ENCODE measurements at regions not wholly inside any gene's neighbourhood (a gene's known extent, or its start where the extent isn't known, plus 50 kb on each side); places are given as distances from the start of the nearest gene placed in this dataset.

DNA sequence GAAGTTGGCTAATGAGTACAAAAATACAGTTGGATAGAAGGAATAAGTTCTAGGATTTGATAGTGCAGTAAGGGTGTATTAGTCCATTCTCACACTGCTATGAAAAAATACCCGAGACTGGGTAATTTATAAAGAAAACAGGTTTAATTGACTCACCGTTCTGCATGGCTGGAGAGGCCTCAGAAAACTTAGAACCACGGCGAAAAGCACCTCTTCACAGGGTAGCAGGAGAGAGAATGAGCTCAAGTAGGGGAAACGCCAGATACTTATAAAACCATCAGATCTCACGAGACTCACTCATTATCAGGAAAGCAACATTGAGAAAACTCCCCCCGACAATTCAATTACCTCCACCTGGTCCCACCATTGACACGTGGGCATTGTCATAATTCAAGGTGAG, 483.3 kb downstream of the TUSC7 start:
- no peaks in the 10 kb centered on the region for H3K4me1 Mint-ChIP-seq (ENCODE audit: unreplicated experiment)

DNA sequence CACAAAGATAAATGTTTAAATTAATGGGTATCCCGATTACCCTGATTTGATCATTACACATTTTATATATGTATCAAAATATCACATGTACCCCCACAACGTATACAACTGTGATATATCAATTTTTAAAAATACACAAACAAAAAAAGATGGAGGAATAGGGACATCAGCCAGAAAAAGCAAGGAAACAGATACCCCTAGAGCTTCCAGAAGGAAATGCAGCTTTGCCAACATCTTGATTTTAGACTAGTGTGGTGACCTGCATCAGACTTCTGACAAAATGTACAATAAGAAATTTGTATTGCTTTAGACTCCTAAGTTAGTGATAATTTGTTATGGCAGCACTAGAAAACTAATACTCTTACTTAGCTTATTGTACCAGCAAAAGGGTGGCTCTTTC, 483.8 kb downstream of the TUSC7 start:
- TF ChIP-seq, protein P1, sequence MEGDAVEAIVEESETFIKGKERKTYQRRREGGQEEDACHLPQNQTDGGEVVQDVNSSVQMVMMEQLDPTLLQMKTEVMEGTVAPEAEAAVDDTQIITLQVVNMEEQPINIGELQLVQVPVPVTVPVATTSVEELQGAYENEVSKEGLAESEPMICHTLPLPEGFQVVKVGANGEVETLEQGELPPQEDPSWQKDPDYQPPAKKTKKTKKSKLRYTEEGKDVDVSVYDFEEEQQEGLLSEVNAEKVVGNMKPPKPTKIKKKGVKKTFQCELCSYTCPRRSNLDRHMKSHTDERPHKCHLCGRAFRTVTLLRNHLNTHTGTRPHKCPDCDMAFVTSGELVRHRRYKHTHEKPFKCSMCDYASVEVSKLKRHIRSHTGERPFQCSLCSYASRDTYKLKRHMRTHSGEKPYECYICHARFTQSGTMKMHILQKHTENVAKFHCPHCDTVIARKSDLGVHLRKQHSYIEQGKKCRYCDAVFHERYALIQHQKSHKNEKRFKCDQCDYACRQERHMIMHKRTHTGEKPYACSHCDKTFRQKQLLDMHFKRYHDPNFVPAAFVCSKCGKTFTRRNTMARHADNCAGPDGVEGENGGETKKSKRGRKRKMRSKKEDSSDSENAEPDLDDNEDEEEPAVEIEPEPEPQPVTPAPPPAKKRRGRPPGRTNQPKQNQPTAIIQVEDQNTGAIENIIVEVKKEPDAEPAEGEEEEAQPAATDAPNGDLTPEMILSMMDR (conservative IDR thresholded peaks at IDR 0.05), result peak; percentile 66
- Mint-ChIP-seq H3K27ac (no peak overlapping the region), H3K4me1 (ENCODE audit: unreplicated experiment) (no peaks in the 10 kb centered on the region), H3K4me3 (no peak overlapping the region), H3K27me3 (no peaks in the 10 kb centered on the region), H3K9me3 (no peaks in the 10 kb centered on the region), H3K36me3 (no peaks in the 10 kb centered on the region)
- no peak for DNase-seq (ENCODE audit: extremely low spot score, unreplicated experiment)

More for the DNA sequence above, 483.3 kb downstream of the TUSC7 start:
- H3K9me3 Mint-ChIP-seq, result no peaks in the 10 kb centered on the region
- no peaks in the 10 kb centered on the region for H3K27me3 Mint-ChIP-seq
- TF ChIP-seq, protein P1 (conservative IDR thresholded peaks at IDR 0.05), result no peak
- H3K27ac Mint-ChIP-seq, result no peak overlapping the region
- DNase-seq (ENCODE audit: extremely low spot score, unreplicated experiment), result no peak
- H3K36me3 Mint-ChIP-seq, result no peaks in the 10 kb centered on the region
- H3K4me3 Mint-ChIP-seq, result no peak overlapping the region

DNA sequence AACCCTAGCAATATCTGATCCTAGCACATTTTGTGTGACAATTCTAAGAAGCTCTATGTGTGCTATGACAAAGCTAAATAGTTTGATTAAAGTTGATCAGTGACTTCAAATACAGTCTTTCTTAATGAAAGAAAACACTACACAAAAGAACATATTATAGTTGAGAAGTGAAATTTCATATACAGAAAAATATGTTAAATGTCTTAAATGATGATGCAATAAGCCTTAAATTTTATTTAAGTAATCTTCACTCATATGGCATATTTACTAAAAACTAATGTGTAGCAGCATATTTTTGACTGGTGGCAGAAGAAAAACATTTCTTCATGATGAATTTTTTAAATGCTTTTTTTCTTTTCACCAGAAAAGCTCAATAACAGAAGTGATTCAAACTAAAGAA, 485.5 kb downstream of the TUSC7 start:
- H3K4me1 Mint-ChIP-seq (ENCODE audit: unreplicated experiment), result no peaks in the 10 kb centered on the region
- no peak for DNase-seq (ENCODE audit: extremely low spot score, unreplicated experiment)
- TF ChIP-seq, protein P1 (conservative IDR thresholded peaks at IDR 0.05), result no peak

DNA sequence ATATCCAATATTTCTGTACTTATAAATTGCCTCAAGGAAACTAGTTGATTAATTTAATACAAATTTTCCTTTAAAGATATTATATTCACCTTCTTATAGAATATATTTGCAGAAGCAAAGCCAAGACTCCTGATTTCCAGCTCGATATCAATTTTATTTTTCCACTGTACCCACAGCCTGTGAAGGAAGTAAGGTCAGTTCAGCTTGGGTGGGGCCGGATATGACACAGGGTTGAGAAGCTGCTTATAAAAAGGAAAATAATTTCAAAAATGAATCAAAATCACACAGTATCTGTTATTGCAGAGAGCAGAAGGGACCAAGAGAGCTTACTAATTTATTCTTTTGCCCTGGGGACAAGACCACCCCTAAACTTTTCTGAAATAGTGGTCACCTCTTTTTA, 491.4 kb downstream of the TUSC7 start:
- H3K36me3 Mint-ChIP-seq, result no peaks in the 10 kb centered on the region
- TF ChIP-seq, protein P1 (conservative IDR thresholded peaks at IDR 0.05), result no peak
- H3K27me3 Mint-ChIP-seq, result no peaks in the 10 kb centered on the region
- H3K4me3 Mint-ChIP-seq, result no peak overlapping the region
- no peak overlapping the region for H3K27ac Mint-ChIP-seq
- H3K4me1 Mint-ChIP-seq (ENCODE audit: unreplicated experiment), result peaks cover 8% of the 10 kb centered on the region
- H3K9me3 Mint-ChIP-seq, result no peaks in the 10 kb centered on the region
- DNase-seq (ENCODE audit: extremely low spot score, unreplicated experiment), result no peak

More for the DNA sequence above, 485.5 kb downstream of the TUSC7 start:
- Mint-ChIP-seq H3K9me3 (no peaks in the 10 kb centered on the region), H3K4me3 (no peak overlapping the region), H3K27me3 (no peaks in the 10 kb centered on the region), H3K36me3 (no peaks in the 10 kb centered on the region), H3K27ac (no peak overlapping the region)

DNA sequence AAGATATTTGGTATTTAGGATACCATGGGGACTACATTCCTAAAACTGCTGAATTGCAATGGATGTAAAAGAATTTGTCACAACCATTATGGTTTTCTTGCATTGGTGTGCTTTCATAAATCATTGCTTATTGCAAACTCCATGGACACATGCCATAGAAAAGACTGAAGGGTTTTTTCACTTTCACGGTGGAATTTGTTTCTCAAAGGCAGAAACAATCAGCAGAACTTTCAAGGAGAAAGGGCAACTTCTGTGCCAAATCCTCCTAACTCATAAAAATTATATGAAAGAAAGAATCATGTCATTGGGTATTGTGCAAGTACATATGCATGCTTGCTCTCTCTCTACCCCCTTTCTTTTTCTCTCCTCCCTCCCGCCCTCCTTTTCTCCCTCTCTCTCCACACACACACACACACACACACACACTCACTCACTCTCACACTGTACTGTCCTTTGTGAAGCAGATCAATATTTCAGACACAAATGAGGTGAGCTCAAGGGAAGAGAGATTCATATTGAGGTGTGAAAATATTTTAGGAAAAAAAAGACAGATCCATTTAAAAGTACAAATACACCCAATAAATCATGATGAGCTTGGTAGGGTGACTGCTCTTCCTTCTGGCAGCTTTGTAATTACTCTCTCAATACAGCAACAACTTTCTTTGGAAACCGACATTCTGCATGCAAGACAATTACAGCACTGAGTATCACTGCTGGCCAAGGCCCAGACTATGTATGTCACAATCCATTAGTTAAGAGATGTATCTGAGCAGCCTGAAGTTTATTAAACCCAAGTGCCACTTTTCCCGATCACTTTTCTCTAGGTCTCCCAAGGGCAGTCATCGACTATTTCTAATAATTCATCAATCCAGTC, 492.6 kb downstream of the TUSC7 start:
- Mint-ChIP-seq H3K9me3 (no peaks in the 10 kb centered on the region), H3K4me3 (peak overlapping the region; percentile 3), H3K27ac (no peak overlapping the region), H3K4me1 (ENCODE audit: unreplicated experiment) (peaks cover 8% of the 10 kb centered on the region), H3K36me3 (no peaks in the 10 kb centered on the region), H3K27me3 (no peaks in the 10 kb centered on the region)
- TF ChIP-seq, protein P1 (conservative IDR thresholded peaks at IDR 0.05), result no peak
- DNase-seq (ENCODE audit: extremely low spot score, unreplicated experiment), result no peak

Measured in type B pancreatic cell (in vitro differentiated cells).